ENCODE measurements at regions not wholly inside any gene's neighbourhood (a gene's known extent, or its start where the extent isn't known, plus 50 kb on each side); places are given as distances from the start of the nearest gene placed in this dataset.
A peak's percentile ranks its signal among the peaks of the same experiment; 100 is the strongest.

DNA sequence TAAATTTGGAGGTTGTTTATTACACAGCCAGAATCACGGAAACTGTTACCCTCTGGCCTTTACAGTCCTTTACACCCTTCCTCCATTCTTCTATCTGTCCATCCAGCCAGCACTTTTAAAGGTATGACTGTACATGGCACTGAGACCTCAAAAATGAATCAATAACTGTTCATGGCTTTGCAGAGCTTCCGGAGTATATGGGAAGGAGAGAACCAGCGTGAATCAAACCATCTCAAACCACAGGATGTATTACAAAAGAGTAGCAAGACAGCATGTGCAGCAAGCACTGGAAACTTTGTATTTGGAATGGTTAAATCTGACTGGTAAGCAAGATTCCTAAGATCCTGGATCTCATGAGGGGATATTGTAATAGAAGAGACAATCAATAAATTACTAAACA, 228.5 kb upstream of the CASK start:
- DNase-seq = peak; percentile 14

- DNase-seq = no peak
These were observed 226.4 kb upstream of the CASK start for GRCh38 chrX:42149765-42150164.

- no peak for DNase-seq
These were observed 225.9 kb upstream of the CASK start for GRCh38 chrX:42149281-42149680.

- no peak for DNase-seq
These were observed 220.7 kb upstream of the CASK start for GRCh38 chrX:42143866-42144592.

DNA sequence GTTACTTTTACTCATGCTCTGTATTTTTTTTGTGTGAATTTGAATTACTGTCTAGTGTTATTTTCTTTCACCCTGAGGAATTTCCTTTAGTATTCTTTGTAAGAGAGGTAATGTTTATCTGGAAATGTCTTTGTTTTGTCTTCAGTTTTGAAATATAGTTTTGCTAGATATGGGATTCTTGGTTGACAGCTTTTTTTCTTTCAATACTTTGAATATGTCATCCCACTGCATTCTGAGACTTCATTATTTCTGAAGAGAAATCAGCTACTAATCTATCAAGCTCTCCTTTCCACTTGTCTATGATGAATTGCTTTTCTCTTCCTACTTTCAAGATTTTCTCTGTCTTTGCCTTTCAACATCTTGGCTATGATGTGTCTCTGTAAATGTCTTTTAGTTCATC, 217.0 kb upstream of the CASK start:
- no peak for DNase-seq

DNA sequence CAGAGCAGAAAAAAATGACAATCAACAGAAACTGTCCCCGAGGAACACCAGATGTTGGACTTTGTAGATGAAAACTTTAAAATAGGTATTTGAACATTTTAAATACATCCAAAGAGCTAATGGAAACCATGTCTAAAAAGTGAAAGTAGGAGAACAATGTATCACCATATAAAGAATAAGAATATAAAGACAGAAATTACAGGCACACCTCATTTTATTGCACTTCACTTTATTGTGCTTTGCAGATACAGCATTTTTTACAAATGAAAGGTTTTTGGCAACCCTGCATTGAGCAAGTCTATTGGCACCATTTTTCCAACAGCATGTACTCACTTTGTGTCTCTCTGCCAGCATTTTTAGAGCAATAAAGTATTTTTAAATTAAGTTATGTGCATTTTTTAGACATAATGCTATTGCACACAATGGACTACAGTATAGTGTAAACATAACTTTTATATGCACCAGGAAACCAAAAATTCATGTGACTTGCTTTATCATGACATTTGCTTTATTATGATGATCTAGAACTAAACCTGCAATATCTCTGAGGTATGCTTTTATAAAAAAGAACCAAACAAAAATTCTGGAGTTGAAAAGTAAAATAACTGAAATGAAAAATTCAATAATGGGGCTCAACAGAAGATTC, 212.4 kb upstream of the CASK start:
- no peak for DNase-seq

DNA sequence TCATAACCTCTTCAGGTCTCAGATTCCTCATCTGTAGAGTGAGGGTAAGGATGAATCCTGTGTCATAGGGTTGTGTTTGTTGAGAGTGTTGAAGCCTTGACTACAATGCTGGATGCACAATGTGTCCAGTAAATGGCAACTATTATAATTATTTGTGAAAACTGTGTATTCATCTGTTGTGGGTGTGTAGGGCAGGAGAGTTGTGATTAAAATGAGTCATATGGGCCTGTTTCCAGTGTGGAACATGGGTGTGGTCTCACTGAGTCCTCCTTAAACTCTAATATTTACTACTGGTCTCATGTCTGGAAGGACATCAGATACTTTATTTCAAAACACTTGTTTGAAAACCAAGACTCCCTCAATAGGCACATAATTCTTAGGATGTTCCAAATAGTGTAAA, 208.5 kb upstream of the CASK start:
- no peak for DNase-seq

DNA sequence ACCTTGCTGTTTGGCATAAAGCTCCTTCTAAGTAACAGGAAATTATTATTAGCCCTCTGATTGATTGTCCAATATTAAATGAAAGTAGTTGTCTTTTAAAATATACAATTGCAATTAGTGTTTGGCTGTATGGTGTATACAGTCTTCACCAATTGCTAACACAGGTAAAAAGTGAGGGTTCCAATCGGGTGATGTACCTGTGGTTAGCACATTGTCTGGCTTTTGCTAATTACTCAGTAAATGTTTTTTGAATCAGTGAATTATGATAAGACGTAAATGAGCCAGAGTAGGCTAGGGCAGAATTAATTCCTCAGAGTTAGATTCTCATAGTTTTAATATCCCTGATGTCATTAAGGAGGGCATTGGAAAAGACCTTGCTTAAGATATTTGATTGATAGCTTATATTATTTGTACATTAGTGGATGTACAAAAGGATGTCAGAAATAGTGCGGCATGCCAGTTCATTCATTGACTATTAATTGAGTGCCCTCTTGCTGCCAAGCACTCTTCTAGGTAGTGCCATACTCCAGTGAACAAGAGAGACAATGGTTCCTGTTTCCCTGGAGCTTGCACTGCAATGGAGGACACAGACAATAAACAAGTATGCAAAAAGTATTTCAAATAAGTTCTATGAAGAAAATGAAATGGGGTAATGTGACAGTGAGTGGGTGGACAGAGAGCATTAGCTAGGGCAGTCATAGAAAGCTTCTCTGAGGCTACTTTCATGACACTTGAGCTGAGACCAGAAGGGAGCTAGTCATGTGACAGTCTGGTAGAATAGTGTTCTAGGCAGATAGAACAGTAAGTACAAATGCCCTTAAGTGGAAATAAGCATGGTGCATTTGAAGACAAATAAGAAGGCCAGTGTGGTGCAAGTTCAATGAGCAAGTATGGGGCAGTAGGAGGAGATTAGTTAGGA, 205.9 kb upstream of the CASK start:
- DNase-seq = no peak

DNA sequence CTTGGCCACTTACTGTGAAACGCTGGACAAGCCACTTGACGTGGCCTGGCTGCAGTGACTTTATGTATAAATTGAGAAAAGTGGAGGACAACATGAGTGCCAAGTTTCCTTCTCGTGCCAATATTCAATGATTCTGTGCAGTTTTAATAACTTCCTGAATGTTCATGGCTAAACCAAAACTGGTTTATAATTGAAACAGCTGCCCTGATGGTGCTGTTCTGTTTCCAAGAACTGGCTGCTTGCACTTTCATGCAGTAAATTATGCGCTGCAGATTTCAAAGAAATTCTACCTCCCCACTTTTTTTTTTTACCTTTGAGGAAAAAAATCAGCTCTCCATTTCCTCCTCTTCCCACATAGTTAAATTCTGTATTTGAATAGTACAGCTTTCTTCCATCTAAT, 205.2 kb upstream of the CASK start:
- peak; percentile 31 for DNase-seq

GRCh38 chrX:42128020-42128419, 204.7 kb upstream of the CASK start:
- peak; percentile 28 for DNase-seq

- peak; percentile 35 for DNase-seq
These were observed 204.2 kb upstream of the CASK start for GRCh38 chrX:42127563-42127962.

- DNase-seq = no peak
These were observed 200.0 kb upstream of the CASK start for GRCh38 chrX:42123369-42123768.

DNA sequence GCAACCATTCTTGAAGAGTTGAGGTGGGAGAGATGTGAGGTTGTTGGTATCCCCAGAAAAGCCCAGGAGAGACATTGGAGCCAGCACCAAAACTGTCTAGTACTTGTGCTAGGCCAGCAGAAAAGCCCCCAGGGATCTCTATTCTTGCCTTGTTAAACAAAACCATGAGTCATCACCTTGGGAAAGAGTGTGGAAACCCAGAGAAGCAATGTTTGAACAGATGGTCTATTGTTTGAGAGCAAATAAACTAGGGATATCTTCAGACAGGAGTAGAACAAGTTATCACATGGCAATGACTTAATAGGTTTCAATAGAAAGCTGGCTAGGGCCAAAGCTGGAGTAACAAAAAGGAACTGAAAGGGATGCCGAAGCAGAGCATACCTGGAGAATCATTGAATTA, 195.7 kb upstream of the CASK start:
- no peak for DNase-seq

- no peak for DNase-seq
These were observed 194.0 kb upstream of the CASK start for GRCh38 chrX:42117318-42117717.

DNA sequence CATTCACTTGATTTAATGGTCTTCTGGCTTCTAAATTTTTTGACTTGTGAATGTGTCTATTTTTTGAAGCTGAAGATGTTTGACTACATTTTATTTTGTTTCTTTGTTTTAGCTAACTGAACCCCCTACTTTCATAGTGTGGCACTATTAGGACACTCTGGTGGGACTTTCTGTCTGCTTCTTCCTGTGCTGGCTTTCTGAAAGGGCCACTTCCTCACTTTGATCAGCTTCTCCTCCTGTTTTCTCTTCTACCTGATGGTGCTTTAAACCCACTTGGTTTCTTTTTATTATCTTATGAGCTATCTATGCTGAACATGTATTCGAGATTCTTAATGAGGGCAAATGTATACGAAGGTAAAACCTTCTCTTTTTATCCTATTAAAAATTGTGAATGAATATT, 186.1 kb upstream of the CASK start:
- DNase-seq = no peak

DNA sequence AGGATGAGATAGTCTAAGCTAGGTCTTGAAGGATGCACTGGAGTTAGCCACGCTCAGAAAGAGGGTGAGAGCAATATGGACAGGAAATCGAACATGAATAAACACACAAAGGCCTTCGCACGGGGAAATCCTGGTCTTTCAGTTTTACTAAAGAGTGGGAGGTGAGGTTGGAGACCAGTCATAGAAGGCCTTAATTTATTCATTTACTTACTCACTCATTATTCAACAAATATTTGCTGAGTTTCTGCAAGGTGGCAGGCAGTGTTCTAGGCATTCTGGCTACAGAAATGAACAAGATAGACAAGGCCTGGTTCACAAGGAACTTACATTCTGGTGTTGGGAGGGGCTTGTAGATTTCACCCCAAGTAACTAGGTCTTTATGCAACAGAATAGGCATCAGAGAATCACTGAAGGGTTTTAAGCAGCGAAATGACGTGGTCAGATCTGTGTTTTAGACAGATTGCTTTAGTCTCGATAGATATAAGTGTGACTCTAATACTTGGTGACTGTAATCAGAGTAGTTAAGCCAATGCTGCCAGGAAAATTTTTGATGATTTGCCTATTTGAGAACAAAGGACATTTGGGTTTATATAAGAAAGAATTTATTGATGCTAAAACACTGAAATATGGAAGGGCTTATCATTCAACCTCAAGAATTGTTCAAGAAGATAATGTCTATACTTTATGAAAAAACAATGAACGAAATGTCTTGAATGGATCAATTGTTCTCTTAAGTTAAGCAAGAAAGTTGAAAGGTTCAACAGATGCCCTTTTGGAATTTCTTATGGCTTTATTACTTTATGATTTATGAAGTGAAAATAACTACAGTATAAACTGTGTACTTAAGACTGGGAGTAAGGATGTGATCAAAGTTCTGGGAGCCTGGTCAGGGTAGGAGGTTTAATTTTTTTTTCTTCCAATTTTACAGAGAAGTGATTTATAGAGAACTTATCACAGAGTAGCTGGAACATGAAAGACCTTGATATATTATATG, 184.4 kb upstream of the CASK start:
- DNase-seq = peak; percentile 72

GRCh38 chrX:42106556-42106955, 183.2 kb upstream of the CASK start:
- DNase-seq = no peak

- DNase-seq = no peak
These were observed 179.4 kb upstream of the CASK start for GRCh38 chrX:42102586-42103282.

- no peak for DNase-seq
These were observed 175.5 kb upstream of the CASK start for GRCh38 chrX:42098900-42099299.

GRCh38 chrX:42097486-42097885, 174.1 kb upstream of the CASK start:
- no peak for DNase-seq

DNA sequence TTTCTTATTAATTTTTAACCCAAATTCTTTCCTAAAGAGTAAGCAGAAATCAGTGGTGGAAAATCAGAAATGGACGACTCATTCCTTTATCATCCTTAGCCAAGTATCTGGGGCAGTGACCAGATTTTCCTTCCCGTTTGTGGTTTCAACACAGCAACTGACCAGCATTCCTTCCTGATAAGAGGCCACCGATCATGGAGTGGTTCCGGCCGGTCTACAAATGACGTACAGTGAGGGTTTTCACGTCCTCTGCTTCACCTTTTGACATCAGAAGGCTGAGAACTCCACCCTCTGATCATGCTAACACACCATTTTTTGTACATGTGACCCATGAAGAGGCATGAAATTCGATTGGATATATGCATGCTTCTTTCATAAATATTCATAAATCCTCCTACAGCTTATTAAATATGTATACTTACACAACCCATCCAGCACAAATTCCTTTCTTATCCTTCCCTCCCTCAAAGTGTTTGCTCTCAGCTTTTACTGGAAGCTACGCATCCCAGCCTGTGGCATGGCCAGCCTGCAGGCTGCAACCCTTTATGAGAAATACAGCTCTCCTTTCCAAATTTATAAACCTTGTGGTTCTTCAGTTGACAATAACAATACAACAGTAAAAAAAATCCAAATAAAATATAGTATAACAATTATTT, 173.0 kb upstream of the CASK start:
- DNase-seq = no peak
